Cardiac muscle cell (in vitro differentiated cells and primary cell): ENCODE measurements at regions not wholly inside any gene's neighbourhood (a gene's known extent, or its start where the extent isn't known, plus 50 kb on each side); places are given as distances from the start of the nearest gene placed in this dataset.
"Not testable (repeated sequence)": the region's sequence is repeated elsewhere in the genome, so short reads cannot be mapped to it uniquely, and the experiment has no call there.

Experiments used
- DNase-seq, 2 donors: peaks; one replicate each; pipeline versions ENCODE4 v3.0.0 to v3.0.0-alpha.2; 2010 to 2017; ENCODE audit warnings: low read depth in 1 of 2, low spot score in 1 of 2
- H3K27ac ChIP-seq: fragments of 200-600 bp; sonication (generic); 2 replicates; pipeline ENCODE4 v1.5.1; 2016
- H3K27me3 ChIP-seq: fragments of 200-600 bp; sonication (generic); 2 replicates; pipeline ENCODE4 v1.6.0; 2016; ENCODE audit warnings: control low read depth
- H3K36me3 ChIP-seq: fragments of 200-600 bp; sonication (generic); 2 replicates; pipeline ENCODE4 v1.5.1; 2016; ENCODE audit warnings: control low read depth
- H3K4me1 ChIP-seq: fragments of 200-600 bp; sonication (generic); 2 replicates; pipeline ENCODE4 v1.8.1; 2017; ENCODE audit warnings: low read depth, mild to moderate bottlenecking, mixed run types
- H3K4me3 ChIP-seq: fragments of 200-600 bp; sonication (generic); 2 replicates; pipeline ENCODE4 v1.5.1; 2016; ENCODE audit warnings: mild to moderate bottlenecking
- H3K9me3 ChIP-seq: fragments of 200-600 bp; sonication (generic); 2 replicates; pipeline ENCODE4 v1.5.1; 2017; ENCODE audit warnings: low read depth, mild to moderate bottlenecking, control low read depth
- CTCF ChIP-seq: IDR thresholded peaks from 2 replicates; pipeline ENCODE4 v1.5.1; 2012; ENCODE audit warnings: low read depth, mild to moderate bottlenecking, low read length

DNA sequence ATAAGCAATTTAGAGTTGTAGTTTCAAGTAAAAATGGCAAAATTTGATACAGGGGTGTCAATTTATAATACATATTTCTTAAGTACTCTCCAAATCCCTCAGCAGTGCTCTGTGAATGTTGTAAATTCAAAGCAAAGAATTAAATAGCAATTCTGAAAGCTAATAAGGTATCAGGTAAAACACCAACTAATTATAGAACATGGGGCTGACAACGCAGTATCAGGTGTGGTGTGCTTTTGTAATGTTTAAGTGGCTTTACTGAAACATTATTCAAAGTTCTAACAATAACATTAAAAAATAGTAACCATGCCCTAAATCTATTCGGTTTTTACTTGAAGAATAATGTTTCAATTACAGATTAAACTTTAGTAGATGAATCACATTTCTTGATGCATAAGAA is 1271.2 kb upstream of the ADGRL2 start:
- no peak for DNase-seq
- Histone ChIP-seq H3K9me3 (no peaks in the 10 kb centered on the region), H3K27me3 (no peaks in the 10 kb centered on the region), H3K36me3 (no peaks in the 10 kb centered on the region), H3K4me3 (no peak overlapping the region), H3K4me1 (no peaks in the 10 kb centered on the region), H3K27ac (no peak overlapping the region)
- TF ChIP-seq CTCF, result no peak

- H3K4me1 ChIP-seq, result no peaks in the 10 kb centered on the region
- DNase-seq, result no peak
- no peak overlapping the region for H3K4me3 ChIP-seq
- no peaks in the 10 kb centered on the region for H3K9me3 ChIP-seq
- H3K36me3 ChIP-seq, result no peaks in the 10 kb centered on the region
- no peak overlapping the region for H3K27ac ChIP-seq
- TF ChIP-seq CTCF, result no peak
- no peaks in the 10 kb centered on the region for H3K27me3 ChIP-seq
Observed at GRCh38 chr1:80523861-80524260, 1276.9 kb upstream of the ADGRL2 start.

- H3K4me3 ChIP-seq, H3K27ac ChIP-seq, DNase-seq, H3K36me3 ChIP-seq, H3K4me1 ChIP-seq, H3K9me3 ChIP-seq, H3K27me3 ChIP-seq: not testable (repeated sequence)
Observed at GRCh38 chr1:80523071-80523470, 1277.7 kb upstream of the ADGRL2 start.

DNA sequence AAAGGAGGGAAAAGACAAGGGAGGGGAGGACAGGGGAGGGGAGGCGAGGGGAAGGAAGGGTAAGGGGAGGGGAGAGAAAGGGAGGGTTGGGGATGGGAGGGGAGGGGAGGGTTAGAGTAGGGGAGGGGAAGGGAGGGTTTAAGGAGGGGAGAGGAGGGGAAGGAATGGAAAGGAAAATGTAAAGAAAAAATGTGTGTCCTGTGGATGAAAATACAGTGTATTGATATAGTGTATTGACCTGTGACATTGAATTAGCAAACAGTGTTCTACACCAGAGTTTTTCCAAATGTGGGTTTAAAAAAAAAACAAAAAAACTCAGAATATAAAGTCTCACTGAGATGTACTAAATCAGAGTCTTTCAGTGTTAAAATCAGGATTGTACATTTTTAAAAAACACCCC is 1279.8 kb upstream of the ADGRL2 start:
- H3K4me1 ChIP-seq, result no peaks in the 10 kb centered on the region
- no peak for TF ChIP-seq CTCF
- no peak overlapping the region for H3K27ac ChIP-seq
- no peak overlapping the region for H3K4me3 ChIP-seq
- H3K27me3 ChIP-seq, result no peaks in the 10 kb centered on the region
- no peak for DNase-seq
- H3K9me3 ChIP-seq, result no peaks in the 10 kb centered on the region
- H3K36me3 ChIP-seq, result no peaks in the 10 kb centered on the region

DNA sequence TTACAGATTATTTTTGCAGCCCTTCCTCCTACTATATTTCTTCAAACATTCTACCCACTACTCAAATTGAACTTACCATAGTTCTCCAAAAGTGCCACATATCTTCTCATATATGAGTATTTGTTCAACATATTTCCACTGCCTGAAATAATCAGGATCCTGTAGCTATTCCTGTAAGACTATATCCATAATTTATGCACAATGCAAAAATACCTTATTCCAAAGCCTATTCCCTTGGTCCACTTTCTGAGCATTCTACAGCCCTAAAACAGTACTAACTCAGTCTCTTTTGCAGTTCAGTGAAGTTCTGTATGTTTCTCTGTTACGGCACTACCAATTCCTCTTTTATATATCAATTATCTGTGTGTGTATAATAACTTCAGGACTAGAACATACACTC is 1283.7 kb upstream of the ADGRL2 start:
- Histone ChIP-seq H3K4me1 (no peaks in the 10 kb centered on the region), H3K36me3 (no peaks in the 10 kb centered on the region), H3K27ac (no peak overlapping the region), H3K9me3 (no peaks in the 10 kb centered on the region), H3K4me3 (no peak overlapping the region), H3K27me3 (no peaks in the 10 kb centered on the region)
- no peak for DNase-seq
- TF ChIP-seq CTCF, result no peak

DNA sequence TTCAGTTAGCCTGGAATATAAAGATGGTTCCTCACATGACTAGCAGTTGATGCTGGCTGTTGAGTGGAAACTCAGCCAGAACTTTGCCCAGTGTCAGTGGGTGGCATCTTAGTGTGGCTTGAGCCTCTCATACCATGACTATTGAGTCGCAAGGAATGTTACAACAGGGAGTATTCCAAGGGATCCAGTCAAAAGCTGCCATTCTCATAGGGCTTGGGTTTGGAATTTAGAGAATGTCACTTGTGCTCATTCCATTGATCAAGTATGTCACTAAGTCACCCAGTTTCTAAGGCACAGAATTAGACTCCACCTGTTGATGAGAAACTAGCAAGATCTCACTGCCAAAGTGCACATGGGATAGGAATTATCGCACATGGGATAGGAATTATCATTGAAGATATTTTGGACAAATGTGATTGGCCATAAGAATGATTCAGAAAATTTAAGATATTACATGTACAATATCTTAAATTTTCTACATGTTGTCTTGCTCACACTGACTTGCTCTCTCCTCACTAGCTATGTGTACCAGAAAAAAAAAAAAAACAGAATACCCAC is 1290.7 kb upstream of the ADGRL2 start:
- no peaks in the 10 kb centered on the region for H3K9me3 ChIP-seq
- no peak overlapping the region for H3K27ac ChIP-seq
- no peak for TF ChIP-seq CTCF
- H3K4me1 ChIP-seq, result no peaks in the 10 kb centered on the region
- no peaks in the 10 kb centered on the region for H3K27me3 ChIP-seq
- peak in 1 of 2 donors; percentile 3 for DNase-seq
- no peaks in the 10 kb centered on the region for H3K36me3 ChIP-seq
- no peak overlapping the region for H3K4me3 ChIP-seq
